ENCODE measurements at regions not wholly inside any gene's neighbourhood (a gene's known extent, or its start where the extent isn't known, plus 50 kb on each side); places are given as distances from the start of the nearest gene placed in this dataset.

- no peak overlapping the region for H3K4me3 Mint-ChIP-seq
- Histone ChIP-seq H3K4me3 (ENCODE audit: control insufficient read depth in 1 of 2, extremely low read depth in 1 of 2, low read length in 1 of 2) (no peak overlapping the region), H3K4me1 (ENCODE audit: control insufficient read depth in 1 of 2, extremely low read depth in 1 of 2, insufficient read depth in 2 of 2, low read length in 2 of 2) (no peaks in the 10 kb centered on the region), H3K27me3 (replicated peaks in 1 of 2; ENCODE audit: control insufficient read depth in 2 of 2, extremely low read depth in 1 of 2, insufficient read depth in 2 of 2, low read length in 1 of 2) (peaks cover 0 to 19% of the 10 kb centered on the region in 2 experiments), H3K9me3 (no peaks in the 10 kb centered on the region), H3K27ac (ENCODE audit: low read length) (no peak overlapping the region), H3K36me3 (ENCODE audit: control insufficient read depth in 2 of 2, extremely low read depth in 1 of 2, insufficient read depth in 1 of 2, low read length in 1 of 2) (no peaks in the 10 kb centered on the region)
- no peak overlapping the region for H3K27ac Mint-ChIP-seq
- ATAC-seq (replicated peaks in 1 of 4): no peak
- no peaks in the 10 kb centered on the region for H3K36me3 Mint-ChIP-seq
- no peaks in the 10 kb centered on the region for H3K4me1 Mint-ChIP-seq
- peaks cover 0 to 8% of the 10 kb centered on the region in 2 donors for H3K27me3 Mint-ChIP-seq
- ChIA-PET CTCF (no interaction called here), POLR2A (no interaction called here)
- DNase-seq: no peak
- 92% methylated on average over 10 of the region's 22 CpGs for WGBS (ENCODE audit: insufficient coverage)
- H3K9me3 Mint-ChIP-seq: no peaks in the 10 kb centered on the region
Observed at GRCh38 chr2:239484571-239485355, 83.9 kb upstream of the HDAC4 start.

GRCh38 chr2:239482778-239483712, 82.2 kb upstream of the HDAC4 start:
- Histone ChIP-seq H3K27ac (ENCODE audit: low read length) (no peak overlapping the region), H3K27me3 (replicated peaks in 1 of 2; ENCODE audit: control insufficient read depth in 2 of 2, extremely low read depth in 1 of 2, insufficient read depth in 2 of 2, low read length in 1 of 2) (peaks cover 0 to 14% of the 10 kb centered on the region in 2 experiments), H3K4me1 (ENCODE audit: control insufficient read depth in 1 of 2, extremely low read depth in 1 of 2, insufficient read depth in 2 of 2, low read length in 2 of 2) (no peaks in the 10 kb centered on the region), H3K9me3 (no peaks in the 10 kb centered on the region), H3K36me3 (ENCODE audit: control insufficient read depth in 2 of 2, extremely low read depth in 1 of 2, insufficient read depth in 1 of 2, low read length in 1 of 2) (no peaks in the 10 kb centered on the region), H3K4me3 (ENCODE audit: control insufficient read depth in 1 of 2, extremely low read depth in 1 of 2, low read length in 1 of 2) (no peak overlapping the region)
- 83% methylated on average over 35 of the region's 38 CpGs for WGBS (ENCODE audit: insufficient coverage)
- CTCF ChIA-PET: no interaction called here
- Mint-ChIP-seq H3K9me3 (no peaks in the 10 kb centered on the region), H3K27ac (no peak overlapping the region), H3K36me3 (no peaks in the 10 kb centered on the region), H3K4me1 (no peaks in the 10 kb centered on the region), H3K4me3 (no peak overlapping the region), H3K27me3 (peaks cover 0 to 8% of the 10 kb centered on the region in 2 donors)
- no peak for DNase-seq
- POLR2A ChIA-PET: no interaction called here
- no peak for ATAC-seq (replicated peaks in 1 of 4)

DNA sequence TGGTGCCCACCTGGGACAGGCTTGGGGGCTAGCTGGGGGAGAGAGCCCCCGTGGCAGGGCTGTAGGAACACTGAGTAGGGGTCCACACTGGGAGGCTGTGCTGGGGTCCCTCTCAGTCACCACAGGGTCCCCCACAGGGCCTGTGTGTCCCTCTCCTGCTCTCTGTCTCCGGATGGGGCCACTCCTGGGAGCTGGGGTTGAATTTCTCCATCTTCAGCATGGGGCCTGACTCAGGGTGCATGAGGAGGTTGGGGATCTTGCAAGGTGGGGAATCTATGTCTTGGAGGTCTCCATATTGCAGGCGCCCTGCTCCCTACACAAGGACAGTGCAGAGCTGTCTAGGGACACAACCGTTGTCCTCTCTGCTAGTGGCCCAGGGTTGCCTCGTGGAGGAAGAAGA, 78.7 kb upstream of the HDAC4 start:
- no peak for DNase-seq
- no peak overlapping the region for H3K4me3 ChIP-seq (ENCODE audit: control insufficient read depth in 1 of 2, extremely low read depth in 1 of 2, low read length in 1 of 2)
- CTCF ChIA-PET: no interaction called here
- 65% methylated on average over 2 of the region's 5 CpGs for WGBS (ENCODE audit: insufficient coverage)
- no peaks in the 10 kb centered on the region for H3K36me3 Mint-ChIP-seq
- H3K36me3 ChIP-seq (ENCODE audit: control insufficient read depth in 2 of 2, extremely low read depth in 1 of 2, insufficient read depth in 1 of 2, low read length in 1 of 2): no peaks in the 10 kb centered on the region
- H3K4me1 ChIP-seq (ENCODE audit: control insufficient read depth in 1 of 2, extremely low read depth in 1 of 2, insufficient read depth in 2 of 2, low read length in 2 of 2): no peaks in the 10 kb centered on the region
- peaks cover 0 to 13% of the 10 kb centered on the region in 2 experiments for H3K27me3 ChIP-seq (replicated peaks in 1 of 2; ENCODE audit: control insufficient read depth in 2 of 2, extremely low read depth in 1 of 2, insufficient read depth in 2 of 2, low read length in 1 of 2)
- POLR2A ChIA-PET: no interaction called here
- H3K27me3 Mint-ChIP-seq: peaks cover 0 to 5% of the 10 kb centered on the region in 2 donors
- no peak overlapping the region for H3K4me3 Mint-ChIP-seq
- H3K9me3 ChIP-seq: no peaks in the 10 kb centered on the region
- H3K9me3 Mint-ChIP-seq: no peaks in the 10 kb centered on the region
- no peak overlapping the region for H3K27ac ChIP-seq (ENCODE audit: low read length)
- H3K27ac Mint-ChIP-seq: no peak overlapping the region
- no peak for ATAC-seq (replicated peaks in 1 of 4)
- H3K4me1 Mint-ChIP-seq: no peaks in the 10 kb centered on the region

DNA sequence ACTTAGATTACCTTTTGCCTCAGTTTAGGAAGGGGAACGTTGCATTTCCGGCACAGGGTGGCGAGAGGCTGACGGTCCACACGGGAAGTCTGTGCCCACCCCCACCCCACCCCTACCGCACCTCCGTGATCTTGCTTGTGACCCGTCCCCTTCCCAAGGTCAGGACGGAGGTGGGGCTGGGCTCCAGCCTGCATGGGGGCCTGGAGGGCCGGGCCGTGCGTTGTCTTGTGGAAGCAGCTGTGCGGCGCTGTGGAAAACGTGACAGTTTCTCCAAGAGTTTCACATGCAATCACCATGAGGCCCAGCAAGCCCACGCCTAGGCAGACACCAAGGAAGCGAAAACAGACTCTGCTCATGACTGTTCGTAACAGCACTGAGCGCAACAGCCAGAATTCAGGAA, 76.8 kb upstream of the HDAC4 start:
- Histone ChIP-seq H3K27me3 (replicated peaks in 1 of 2; ENCODE audit: control insufficient read depth in 2 of 2, extremely low read depth in 1 of 2, insufficient read depth in 2 of 2, low read length in 1 of 2) (peaks cover 0 to 11% of the 10 kb centered on the region in 2 experiments), H3K4me1 (ENCODE audit: control insufficient read depth in 1 of 2, extremely low read depth in 1 of 2, insufficient read depth in 2 of 2, low read length in 2 of 2) (no peaks in the 10 kb centered on the region), H3K36me3 (ENCODE audit: control insufficient read depth in 2 of 2, extremely low read depth in 1 of 2, insufficient read depth in 1 of 2, low read length in 1 of 2) (no peaks in the 10 kb centered on the region), H3K4me3 (ENCODE audit: control insufficient read depth in 1 of 2, extremely low read depth in 1 of 2, low read length in 1 of 2) (no peak overlapping the region), H3K27ac (ENCODE audit: low read length) (no peak overlapping the region), H3K9me3 (no peaks in the 10 kb centered on the region)
- no peak for DNase-seq
- Mint-ChIP-seq H3K9me3 (no peaks in the 10 kb centered on the region), H3K27ac (no peak overlapping the region), H3K4me1 (no peaks in the 10 kb centered on the region), H3K4me3 (no peak overlapping the region), H3K27me3 (no peaks in the 10 kb centered on the region), H3K36me3 (no peaks in the 10 kb centered on the region)
- CTCF ChIA-PET: interaction anchor here in 1 of 2 donors (0.6 to 0.7 kb wide), 2 partner anchors 13 to 432 kb away, joined by 3 read pairs; no protein-coding TSS in a partner anchor
- 94% methylated on average over 15 of the region's 19 CpGs for WGBS (ENCODE audit: insufficient coverage)
- POLR2A ChIA-PET: no interaction called here
- no peak for ATAC-seq (replicated peaks in 1 of 4)

GRCh38 chr2:239476757-239477585, 76.2 kb upstream of the HDAC4 start:
- no peak for ATAC-seq (replicated peaks in 1 of 4)
- H3K4me3 Mint-ChIP-seq: no peak overlapping the region
- DNase-seq: no peak
- peaks cover 0 to 11% of the 10 kb centered on the region in 2 experiments for H3K27me3 ChIP-seq (replicated peaks in 1 of 2; ENCODE audit: control insufficient read depth in 2 of 2, extremely low read depth in 1 of 2, insufficient read depth in 2 of 2, low read length in 1 of 2)
- ChIA-PET POLR2A (no interaction called here), CTCF (interaction anchor here in 1 of 2 donors (0.6 kb wide), 1 partner anchor 433 kb away, joined by 3 read pairs; no protein-coding TSS in a partner anchor)
- no peaks in the 10 kb centered on the region for H3K9me3 Mint-ChIP-seq
- no peaks in the 10 kb centered on the region for H3K4me1 ChIP-seq (ENCODE audit: control insufficient read depth in 1 of 2, extremely low read depth in 1 of 2, insufficient read depth in 2 of 2, low read length in 2 of 2)
- no peaks in the 10 kb centered on the region for H3K27me3 Mint-ChIP-seq
- WGBS (ENCODE audit: insufficient coverage): 94% methylated on average over 19 of the region's 25 CpGs
- no peaks in the 10 kb centered on the region for H3K9me3 ChIP-seq
- no peaks in the 10 kb centered on the region for H3K36me3 ChIP-seq (ENCODE audit: control insufficient read depth in 2 of 2, extremely low read depth in 1 of 2, insufficient read depth in 1 of 2, low read length in 1 of 2)
- H3K36me3 Mint-ChIP-seq: no peaks in the 10 kb centered on the region
- H3K4me3 ChIP-seq (ENCODE audit: control insufficient read depth in 1 of 2, extremely low read depth in 1 of 2, low read length in 1 of 2): no peak overlapping the region
- H3K4me1 Mint-ChIP-seq: no peaks in the 10 kb centered on the region
- no peak overlapping the region for H3K27ac Mint-ChIP-seq
- H3K27ac ChIP-seq (ENCODE audit: low read length): no peak overlapping the region
